Stromal cell of bone marrow (primary cell): ENCODE measurements at regions not wholly inside any gene's neighbourhood (a gene's known extent, or its start where the extent isn't known, plus 50 kb on each side); places are given as distances from the start of the nearest gene placed in this dataset.
"Not testable (repeated sequence)": the region's sequence is repeated elsewhere in the genome, so short reads cannot be mapped to it uniquely, and the experiment has no call there.

ENCODE experiments used
- DNase-seq: peaks from one replicate; pipeline ENCODE4 v3.0.0-alpha.2; 2012; ENCODE audit warnings: low read depth

- DNase-seq, result peak; percentile 59
These were observed 485.1 kb upstream of the PAPPA start for GRCh38 chr9:115668521-115668920.

- DNase-seq, result no peak
These were observed 482.2 kb upstream of the PAPPA start for GRCh38 chr9:115671236-115671962.

GRCh38 chr9:115671963-115672305 lies 481.7 kb upstream of the PAPPA start:
- no peak for DNase-seq

- peak; percentile 93 for DNase-seq
These were observed 480.9 kb upstream of the PAPPA start for GRCh38 chr9:115672477-115673316.

GRCh38 chr9:115673599-115673998 lies 480.0 kb upstream of the PAPPA start:
- DNase-seq, result no peak

- DNase-seq, result no peak
These were observed 479.5 kb upstream of the PAPPA start for GRCh38 chr9:115674091-115674490.

GRCh38 chr9:115675834-115676233 lies 477.8 kb upstream of the PAPPA start:
- DNase-seq, result no peak

- DNase-seq, result no peak
These were observed 473.4 kb upstream of the PAPPA start for GRCh38 chr9:115680231-115680630.

- no peak for DNase-seq
These were observed 472.0 kb upstream of the PAPPA start for GRCh38 chr9:115681585-115681984.

- no peak for DNase-seq
These were observed 467.5 kb upstream of the PAPPA start for GRCh38 chr9:115686069-115686468.

GRCh38 chr9:115687356-115687755 lies 466.2 kb upstream of the PAPPA start:
- DNase-seq, result no peak

- DNase-seq, result no peak
These were observed 464.3 kb upstream of the PAPPA start for GRCh38 chr9:115689331-115689730.

- DNase-seq, result peak; percentile 99
These were observed 462.6 kb upstream of the PAPPA start for GRCh38 chr9:115690786-115691496.

GRCh38 chr9:115691693-115692092 lies 461.9 kb upstream of the PAPPA start:
- peak; percentile 67 for DNase-seq

- DNase-seq, result not testable (repeated sequence)
These were observed 460.7 kb upstream of the PAPPA start for GRCh38 chr9:115692868-115693267.

- DNase-seq, result peak; percentile 93
These were observed 459.6 kb upstream of the PAPPA start for GRCh38 chr9:115694014-115694413.

GRCh38 chr9:115694991-115695390 lies 458.6 kb upstream of the PAPPA start:
- no peak for DNase-seq

- DNase-seq, result no peak
These were observed 440.6 kb upstream of the PAPPA start for GRCh38 chr9:115712981-115713380.

GRCh38 chr9:115715666-115716065 lies 437.9 kb upstream of the PAPPA start:
- DNase-seq, result no peak

- DNase-seq, result no peak
These were observed 436.3 kb upstream of the PAPPA start for GRCh38 chr9:115717298-115717697.

GRCh38 chr9:115717711-115718173 lies 435.8 kb upstream of the PAPPA start:
- DNase-seq, result no peak

- DNase-seq, result no peak
These were observed 423.2 kb upstream of the PAPPA start for GRCh38 chr9:115730396-115730795.

GRCh38 chr9:115730845-115731244 lies 422.7 kb upstream of the PAPPA start:
- no peak for DNase-seq
